ENCODE measurements at regions not wholly inside any gene's neighbourhood (a gene's known extent, or its start where the extent isn't known, plus 50 kb on each side); places are given as distances from the start of the nearest gene placed in this dataset.

DNA sequence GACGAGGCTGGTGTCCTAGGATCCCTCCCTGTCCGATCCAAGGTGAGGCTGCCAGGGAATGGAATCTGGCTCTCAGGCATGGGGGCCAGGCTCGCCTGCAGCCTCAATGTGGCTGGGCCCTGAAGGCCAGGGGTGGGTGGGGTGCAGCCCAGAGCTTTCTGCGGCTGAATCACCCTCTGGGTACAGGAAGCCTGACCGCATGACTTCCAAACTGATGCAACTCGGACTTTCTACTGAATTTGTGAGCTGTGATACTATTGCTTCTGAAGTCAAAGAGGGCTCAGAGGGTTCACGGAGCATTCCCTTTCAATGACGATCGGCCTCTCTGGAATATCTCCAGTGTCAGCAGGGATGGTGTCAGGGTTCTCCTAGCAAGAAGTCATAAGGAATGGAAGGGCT is 123.7 kb downstream of the METRNL start:
- TF ChIP-seq, protein P1, sequence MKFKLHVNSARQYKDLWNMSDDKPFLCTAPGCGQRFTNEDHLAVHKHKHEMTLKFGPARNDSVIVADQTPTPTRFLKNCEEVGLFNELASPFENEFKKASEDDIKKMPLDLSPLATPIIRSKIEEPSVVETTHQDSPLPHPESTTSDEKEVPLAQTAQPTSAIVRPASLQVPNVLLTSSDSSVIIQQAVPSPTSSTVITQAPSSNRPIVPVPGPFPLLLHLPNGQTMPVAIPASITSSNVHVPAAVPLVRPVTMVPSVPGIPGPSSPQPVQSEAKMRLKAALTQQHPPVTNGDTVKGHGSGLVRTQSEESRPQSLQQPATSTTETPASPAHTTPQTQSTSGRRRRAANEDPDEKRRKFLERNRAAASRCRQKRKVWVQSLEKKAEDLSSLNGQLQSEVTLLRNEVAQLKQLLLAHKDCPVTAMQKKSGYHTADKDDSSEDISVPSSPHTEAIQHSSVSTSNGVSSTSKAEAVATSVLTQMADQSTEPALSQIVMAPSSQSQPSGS (IDR thresholded peaks at IDR 0.05; ENCODE audit: low read length) = no peak
- no peak for TF ChIP-seq SP1 (IDR thresholded peaks at IDR 0.05; ENCODE audit: low read depth, low read length)
- TF ChIP-seq EZH2 (IDR thresholded peaks at IDR 0.05; ENCODE audit: low read depth, low read length, severe bottlenecking) = no peak
- TF ChIP-seq CTCF (IDR thresholded peaks at IDR 0.05; ENCODE audit: control extremely low read depth in 1 of 3, insufficient read depth in 1 of 3, low read depth in 1 of 3, low read length in 3 of 3) = no peak
- TF ChIP-seq EGR1 (IDR thresholded peaks at IDR 0.05; ENCODE audit: borderline replicate concordance, low read depth, low read length) = no peak
